ENCODE measurements at regions not wholly inside any gene's neighbourhood (a gene's known extent, or its start where the extent isn't known, plus 50 kb on each side); places are given as distances from the start of the nearest gene placed in this dataset.

DNA sequence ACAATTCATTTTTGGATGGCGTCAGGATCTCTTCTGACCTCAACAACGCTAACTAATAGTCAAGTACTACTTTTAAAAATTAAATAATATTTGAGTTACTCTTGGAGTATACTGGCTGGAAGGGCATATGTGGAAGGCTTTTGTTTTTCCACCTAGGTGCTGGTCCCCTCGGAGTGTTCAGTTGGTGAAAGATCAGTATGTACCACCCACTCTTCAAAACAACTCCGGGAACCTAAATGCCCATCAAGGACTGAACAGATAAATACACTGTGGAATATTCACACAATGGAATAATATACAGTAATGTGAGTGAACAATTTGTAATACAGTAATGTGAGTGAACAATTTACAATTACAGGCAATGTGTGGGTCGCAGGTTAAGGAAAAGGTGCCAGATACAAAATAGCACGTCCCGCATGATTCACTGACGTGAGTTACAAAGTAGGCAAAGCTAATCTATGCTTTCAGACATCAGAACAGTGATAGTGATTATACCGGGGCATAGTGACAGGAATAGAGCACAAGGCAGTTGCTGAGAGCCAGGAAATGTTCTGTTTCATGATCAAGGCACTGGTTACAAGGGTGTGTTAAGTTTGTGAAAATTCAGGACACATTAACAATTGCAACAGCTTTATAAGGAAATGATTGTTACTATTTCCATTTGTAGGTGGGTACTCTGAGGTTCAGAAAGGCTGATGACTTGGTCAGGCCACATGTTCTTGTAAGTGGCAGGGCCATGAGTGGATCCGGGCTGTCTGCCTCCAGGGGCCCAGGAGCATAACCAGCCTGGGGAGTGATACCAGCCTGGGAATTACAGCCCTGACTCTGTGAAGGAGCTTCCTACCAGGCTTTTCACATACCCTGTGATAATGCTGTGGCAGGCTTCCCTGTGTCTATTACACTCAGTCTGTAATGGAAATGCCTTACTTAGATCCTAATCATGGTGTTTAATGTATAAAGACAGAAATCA lies 59.3 kb upstream of the ABCD3 start:
- TF ChIP-seq, protein P1, sequence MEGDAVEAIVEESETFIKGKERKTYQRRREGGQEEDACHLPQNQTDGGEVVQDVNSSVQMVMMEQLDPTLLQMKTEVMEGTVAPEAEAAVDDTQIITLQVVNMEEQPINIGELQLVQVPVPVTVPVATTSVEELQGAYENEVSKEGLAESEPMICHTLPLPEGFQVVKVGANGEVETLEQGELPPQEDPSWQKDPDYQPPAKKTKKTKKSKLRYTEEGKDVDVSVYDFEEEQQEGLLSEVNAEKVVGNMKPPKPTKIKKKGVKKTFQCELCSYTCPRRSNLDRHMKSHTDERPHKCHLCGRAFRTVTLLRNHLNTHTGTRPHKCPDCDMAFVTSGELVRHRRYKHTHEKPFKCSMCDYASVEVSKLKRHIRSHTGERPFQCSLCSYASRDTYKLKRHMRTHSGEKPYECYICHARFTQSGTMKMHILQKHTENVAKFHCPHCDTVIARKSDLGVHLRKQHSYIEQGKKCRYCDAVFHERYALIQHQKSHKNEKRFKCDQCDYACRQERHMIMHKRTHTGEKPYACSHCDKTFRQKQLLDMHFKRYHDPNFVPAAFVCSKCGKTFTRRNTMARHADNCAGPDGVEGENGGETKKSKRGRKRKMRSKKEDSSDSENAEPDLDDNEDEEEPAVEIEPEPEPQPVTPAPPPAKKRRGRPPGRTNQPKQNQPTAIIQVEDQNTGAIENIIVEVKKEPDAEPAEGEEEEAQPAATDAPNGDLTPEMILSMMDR (IDR thresholded peaks at IDR 0.05), result no peak
- no peak for TF ChIP-seq POLR2A (IDR thresholded peaks at IDR 0.05)
